Effector memory CD8-positive, alpha-beta T cell (primary cell): ENCODE measurements at regions not wholly inside any gene's neighbourhood (a gene's known extent, or its start where the extent isn't known, plus 50 kb on each side); places are given as distances from the start of the nearest gene placed in this dataset.

Experiments
- ATAC-seq: fragments of 150-1000 bp; cut with Tn5 transposase; replicated peaks from 2 replicates; pipeline ENCODE4 v1.10.0; 2021; ENCODE audit warnings: mild to moderate bottlenecking, moderate library complexity
- DNase-seq, 3 experiments: peaks; one replicate each; pipeline ENCODE4 v3.0.0; 2021
- H3K27ac Mint-ChIP-seq, 2 donors: one replicate each; pipeline ENCODE4 v1.8.0; 2022; ENCODE audit warnings: mild to moderate bottlenecking in 2 of 2, mixed read lengths in 2 of 2, moderate library complexity in 2 of 2
- H3K27me3 Mint-ChIP-seq, 2 donors: one replicate each; pipeline ENCODE4 v1.8.0; 2022; ENCODE audit warnings: mixed read lengths in 2 of 2
- H3K36me3 Mint-ChIP-seq: one replicate; pipeline ENCODE4 v1.8.0; 2022; ENCODE audit warnings: mild to moderate bottlenecking, moderate library complexity, mixed read lengths; ENCODE audit not compliant: insufficient read depth
- H3K4me1 Mint-ChIP-seq, 2 donors: one replicate each; pipeline ENCODE4 v1.8.0; 2022; ENCODE audit warnings: low read depth in 2 of 2, mixed read lengths in 2 of 2
- H3K4me3 Mint-ChIP-seq, 2 donors: one replicate each; pipeline ENCODE4 v1.8.0; 2022; ENCODE audit warnings: mild to moderate bottlenecking in 2 of 2, mixed read lengths in 2 of 2, moderate library complexity in 2 of 2
- H3K9me3 Mint-ChIP-seq, 2 donors: one replicate each; pipeline ENCODE4 v1.8.0; 2022; ENCODE audit warnings: mixed read lengths in 2 of 2

DNA sequence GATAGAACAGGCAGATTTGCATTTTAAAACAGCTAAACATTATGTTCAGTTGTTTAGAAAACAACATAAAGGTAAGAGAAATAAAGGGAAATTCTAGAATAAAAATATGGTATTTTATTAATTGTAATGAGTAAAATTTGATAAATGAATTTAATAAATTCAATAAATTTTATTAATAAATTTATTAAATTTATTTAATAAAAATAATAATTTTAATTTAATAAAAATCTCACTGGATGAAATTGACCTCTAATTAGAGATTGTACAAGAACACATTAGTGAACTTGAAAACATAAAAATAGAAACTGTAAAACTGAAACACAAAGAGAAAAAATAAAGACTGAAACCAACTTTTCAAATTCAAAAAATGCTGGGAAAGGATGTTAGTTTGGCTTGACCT is 605.7 kb upstream of the LRRC4C start:
- Mint-ChIP-seq H3K4me1 (no peaks in the 10 kb centered on the region), H3K36me3 (no peaks in the 10 kb centered on the region), H3K4me3 (no peak overlapping the region), H3K9me3 (peaks cover 8 to 12% of the 10 kb centered on the region in 2 donors), H3K27ac (no peak overlapping the region), H3K27me3 (no peaks in the 10 kb centered on the region)
- ATAC-seq = no peak
- DNase-seq = no peak

DNA sequence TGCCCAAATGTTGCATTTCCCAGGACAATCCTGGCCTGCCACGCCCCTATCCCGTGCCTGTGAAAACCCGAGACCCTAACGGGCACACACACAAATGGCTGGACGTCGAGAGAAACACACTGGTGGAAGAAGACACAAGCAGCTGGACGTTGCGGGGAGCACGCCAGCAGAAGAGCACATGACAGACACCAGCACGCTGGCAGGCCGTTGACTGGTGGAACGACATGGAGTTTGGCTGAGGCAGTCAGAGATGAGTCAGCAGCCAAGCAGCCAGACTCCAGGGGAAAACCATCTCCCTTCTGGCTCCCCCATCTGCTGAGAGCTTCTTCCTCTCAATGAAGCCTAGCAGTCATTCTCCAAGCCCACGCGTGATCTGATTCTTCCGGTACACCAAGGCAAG is 606.7 kb upstream of the LRRC4C start:
- no peaks in the 10 kb centered on the region for H3K27me3 Mint-ChIP-seq
- H3K27ac Mint-ChIP-seq = no peak overlapping the region
- no peaks in the 10 kb centered on the region for H3K4me1 Mint-ChIP-seq
- ATAC-seq = no peak
- no peak overlapping the region for H3K4me3 Mint-ChIP-seq
- DNase-seq = no peak
- H3K9me3 Mint-ChIP-seq = peaks cover 8 to 12% of the 10 kb centered on the region in 2 donors
- H3K36me3 Mint-ChIP-seq = no peaks in the 10 kb centered on the region

DNA sequence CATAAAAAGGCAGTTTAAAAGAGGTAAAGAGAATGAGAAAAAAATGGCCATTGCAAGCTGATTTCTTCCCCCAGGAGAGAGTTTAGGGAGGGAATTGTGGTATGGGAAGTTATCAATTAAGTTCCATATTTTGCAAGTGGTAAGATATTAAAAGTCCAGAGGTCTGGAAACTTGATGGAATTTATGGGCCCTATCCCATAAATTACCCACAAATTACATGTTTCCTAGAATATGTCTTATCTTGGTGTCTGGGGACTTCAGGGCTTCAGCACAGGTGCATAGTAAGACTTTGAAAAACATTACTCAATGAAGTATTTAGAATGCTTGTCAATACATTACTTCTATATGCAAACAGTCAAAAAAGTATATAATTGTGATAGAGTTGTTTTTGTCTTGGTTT is 614.9 kb upstream of the LRRC4C start:
- Mint-ChIP-seq H3K27me3 (no peaks in the 10 kb centered on the region), H3K4me1 (no peaks in the 10 kb centered on the region), H3K4me3 (no peak overlapping the region), H3K27ac (no peak overlapping the region), H3K36me3 (no peaks in the 10 kb centered on the region), H3K9me3 (peaks cover 5 to 7% of the 10 kb centered on the region in 2 donors)
- no peak for DNase-seq
- ATAC-seq = no peak

DNA sequence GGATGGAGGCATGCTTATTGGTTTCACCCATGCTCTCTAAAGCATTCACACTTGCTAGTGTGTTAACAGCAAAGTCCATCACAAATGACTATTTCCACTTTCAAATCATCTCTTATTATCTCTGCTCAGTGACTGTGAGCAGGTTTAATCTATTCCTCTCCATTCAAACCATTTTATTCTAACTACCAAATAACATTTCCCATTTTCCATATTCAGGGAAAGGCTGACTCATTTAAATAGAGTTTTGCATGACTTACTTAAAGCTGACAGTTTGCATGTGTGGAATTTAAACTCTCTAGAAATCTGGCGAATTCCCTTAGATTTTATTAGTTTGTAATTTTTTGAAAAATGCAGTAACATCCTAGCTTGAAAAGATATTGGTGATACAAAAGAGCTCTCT is 615.7 kb upstream of the LRRC4C start:
- ATAC-seq (no peak), DNase-seq (no peak)
- Mint-ChIP-seq H3K4me1 (no peaks in the 10 kb centered on the region), H3K9me3 (peaks cover 0 to 8% of the 10 kb centered on the region in 2 donors), H3K36me3 (no peaks in the 10 kb centered on the region), H3K27ac (no peak overlapping the region), H3K27me3 (no peaks in the 10 kb centered on the region), H3K4me3 (no peak overlapping the region)

DNA sequence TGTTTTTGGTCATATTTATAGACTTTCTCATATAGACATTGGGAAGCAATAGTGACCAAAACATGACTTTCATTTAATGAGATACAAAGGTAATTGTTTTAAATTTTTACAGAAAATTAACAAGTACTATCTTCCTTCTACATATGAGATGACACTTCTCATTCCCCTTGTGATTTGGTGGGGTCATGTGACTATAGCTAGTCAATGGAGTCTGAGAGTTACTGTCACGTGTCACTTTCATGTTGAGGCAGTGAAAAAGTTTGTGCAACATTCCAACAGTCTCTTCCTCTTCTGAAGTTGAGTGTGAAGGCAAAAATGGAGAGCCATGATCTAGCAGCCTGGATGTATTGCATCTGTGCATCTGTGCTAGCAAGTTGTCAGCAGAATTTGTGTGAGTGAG is 618.3 kb upstream of the LRRC4C start:
- no peak for DNase-seq
- Mint-ChIP-seq H3K4me1 (no peaks in the 10 kb centered on the region), H3K36me3 (no peaks in the 10 kb centered on the region), H3K4me3 (no peak overlapping the region), H3K27ac (no peak overlapping the region), H3K9me3 (peaks cover 0 to 4% of the 10 kb centered on the region in 2 donors), H3K27me3 (no peaks in the 10 kb centered on the region)
- no peak for ATAC-seq

DNA sequence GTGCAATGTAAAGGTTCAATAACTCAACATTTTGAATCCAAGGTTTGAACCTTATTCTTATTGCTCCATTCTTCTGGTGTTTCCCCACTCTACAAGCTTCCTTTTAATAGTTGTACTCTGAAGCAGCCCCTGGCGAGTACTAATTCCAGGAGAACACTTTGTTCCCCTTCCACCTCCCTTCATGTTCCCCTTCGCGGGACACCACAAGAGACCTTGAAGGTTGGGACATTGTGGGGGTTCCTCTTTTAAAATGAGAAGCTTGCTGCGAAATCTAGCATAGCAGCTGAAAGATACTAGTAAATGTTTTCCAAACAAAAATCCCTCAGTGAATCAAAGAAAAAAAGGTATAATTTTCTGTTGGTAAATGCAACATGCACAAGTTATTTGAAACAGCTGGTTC is 626.3 kb upstream of the LRRC4C start:
- DNase-seq = no peak
- Mint-ChIP-seq H3K27me3 (no peaks in the 10 kb centered on the region), H3K27ac (no peak overlapping the region), H3K9me3 (peaks cover 3 to 15% of the 10 kb centered on the region in 2 donors), H3K4me3 (no peak overlapping the region), H3K36me3 (no peaks in the 10 kb centered on the region), H3K4me1 (no peaks in the 10 kb centered on the region)
- ATAC-seq = no peak

DNA sequence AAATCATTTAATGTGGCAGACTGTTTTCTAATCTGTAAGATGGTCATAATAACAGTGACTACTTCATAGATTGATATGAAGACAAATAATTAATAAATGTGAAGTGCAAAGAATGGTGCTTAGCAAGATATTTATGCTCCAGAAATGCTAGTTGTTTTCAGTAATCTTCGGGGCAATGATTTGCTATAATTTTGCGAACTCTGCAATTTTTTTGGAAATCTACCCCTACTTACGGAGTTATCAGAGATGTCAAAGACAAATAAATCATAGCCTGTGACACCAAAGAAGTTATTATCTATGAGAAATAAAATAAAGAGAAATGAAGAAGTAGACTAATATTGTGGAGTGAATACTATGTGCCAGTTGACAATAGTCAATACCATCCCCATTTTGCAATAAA is 634.1 kb upstream of the LRRC4C start:
- Mint-ChIP-seq H3K4me3 (no peak overlapping the region), H3K27me3 (no peaks in the 10 kb centered on the region), H3K27ac (no peak overlapping the region), H3K36me3 (no peaks in the 10 kb centered on the region), H3K9me3 (peaks cover 9 to 12% of the 10 kb centered on the region in 2 donors), H3K4me1 (no peaks in the 10 kb centered on the region)
- no peak for DNase-seq
- no peak for ATAC-seq

DNA sequence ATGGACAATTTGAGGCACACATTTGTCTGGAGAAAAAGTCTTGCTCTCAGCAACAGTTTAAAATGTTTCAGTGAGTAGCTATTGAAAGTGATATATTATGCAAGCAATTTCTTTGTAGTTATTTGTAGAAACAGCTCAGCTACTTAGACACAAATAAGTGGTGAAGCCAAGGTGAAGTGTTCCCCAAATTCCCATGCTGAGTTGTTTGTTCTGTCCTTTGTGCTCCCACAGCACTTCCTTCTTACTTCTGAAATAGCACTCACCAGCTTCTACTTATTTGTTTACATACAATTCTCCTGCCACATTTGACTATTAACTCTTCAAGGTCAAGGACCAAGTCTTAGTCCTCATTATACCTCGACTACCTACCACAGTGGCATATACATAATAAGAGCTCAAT is 638.6 kb upstream of the LRRC4C start:
- ATAC-seq (no peak), DNase-seq (no peak)
- Mint-ChIP-seq H3K4me3 (no peak overlapping the region), H3K27ac (no peak overlapping the region), H3K36me3 (no peaks in the 10 kb centered on the region), H3K4me1 (no peaks in the 10 kb centered on the region), H3K27me3 (no peaks in the 10 kb centered on the region), H3K9me3 (peaks cover 9% of the 10 kb centered on the region in 2 donors)

DNA sequence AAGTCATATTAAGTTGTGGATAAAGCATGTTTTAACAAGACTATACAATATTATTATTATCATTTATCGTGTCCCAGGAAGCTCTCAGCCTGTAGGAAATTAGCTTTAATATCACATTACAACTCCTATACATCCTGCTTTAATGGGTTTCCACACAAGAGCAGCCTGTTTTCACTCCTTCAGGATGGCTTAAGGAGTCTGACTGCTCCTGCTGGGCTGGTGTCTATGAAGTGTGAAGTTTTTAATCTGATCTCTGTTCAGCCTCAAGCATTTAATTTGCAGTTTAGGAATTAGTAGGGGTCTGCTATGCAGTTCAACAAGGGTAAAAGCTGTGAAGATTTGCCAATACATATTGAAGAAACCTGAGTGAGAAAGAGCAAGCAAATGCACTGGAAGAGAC is 653.4 kb upstream of the LRRC4C start:
- no peak for DNase-seq
- no peak for ATAC-seq
- H3K27ac Mint-ChIP-seq = no peak overlapping the region
- H3K4me3 Mint-ChIP-seq = no peak overlapping the region
- no peaks in the 10 kb centered on the region for H3K4me1 Mint-ChIP-seq
- H3K9me3 Mint-ChIP-seq = peaks cover 15 to 22% of the 10 kb centered on the region in 2 donors
- no peaks in the 10 kb centered on the region for H3K27me3 Mint-ChIP-seq
- no peaks in the 10 kb centered on the region for H3K36me3 Mint-ChIP-seq

DNA sequence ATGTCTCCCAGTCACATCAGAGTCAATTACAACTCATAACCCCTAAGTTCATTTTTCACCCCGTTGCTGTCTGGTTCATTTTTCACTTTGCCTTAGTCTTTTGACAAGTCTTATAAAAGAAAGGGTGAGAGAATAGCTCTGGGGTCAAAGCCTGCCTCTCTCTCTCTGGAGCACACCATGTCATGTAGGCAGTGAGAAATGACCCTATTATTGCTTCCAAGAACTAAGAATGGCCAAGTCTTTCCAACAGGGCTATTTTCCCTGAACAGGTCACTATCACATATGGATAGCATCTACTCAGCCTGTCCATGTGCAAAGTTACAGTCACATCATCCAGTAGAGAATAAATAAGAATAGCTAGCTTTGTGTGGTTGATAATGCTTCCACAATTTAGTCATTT is 655.5 kb upstream of the LRRC4C start:
- peaks cover 20 to 25% of the 10 kb centered on the region in 2 donors for H3K9me3 Mint-ChIP-seq
- H3K4me3 Mint-ChIP-seq = no peak overlapping the region
- no peaks in the 10 kb centered on the region for H3K27me3 Mint-ChIP-seq
- no peaks in the 10 kb centered on the region for H3K36me3 Mint-ChIP-seq
- no peaks in the 10 kb centered on the region for H3K4me1 Mint-ChIP-seq
- ATAC-seq (no peak), DNase-seq (no peak)
- no peak overlapping the region for H3K27ac Mint-ChIP-seq

DNA sequence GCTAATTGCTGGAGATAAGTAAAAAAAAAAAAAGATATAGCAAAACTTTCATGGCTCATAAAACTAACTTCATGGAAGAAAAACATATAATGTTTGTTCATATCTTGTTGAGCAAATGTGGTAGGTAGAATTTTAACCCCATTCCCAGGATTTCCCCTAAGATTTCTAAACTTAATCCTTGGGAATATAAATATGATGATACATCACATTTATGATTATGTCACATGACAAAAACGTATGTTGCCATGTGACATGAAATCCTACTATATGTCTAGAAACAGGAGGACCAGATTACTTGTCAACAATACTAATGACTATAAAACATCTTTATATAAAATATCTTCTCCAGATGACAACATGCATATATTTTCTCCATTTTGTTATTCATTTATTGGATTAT is 679.0 kb upstream of the LRRC4C start:
- H3K9me3 Mint-ChIP-seq = peaks cover 4 to 5% of the 10 kb centered on the region in 2 donors
- no peak overlapping the region for H3K4me3 Mint-ChIP-seq
- no peak for ATAC-seq
- DNase-seq = no peak
- no peaks in the 10 kb centered on the region for H3K36me3 Mint-ChIP-seq
- H3K4me1 Mint-ChIP-seq = no peaks in the 10 kb centered on the region
- H3K27ac Mint-ChIP-seq = no peak overlapping the region
- H3K27me3 Mint-ChIP-seq = no peaks in the 10 kb centered on the region

DNA sequence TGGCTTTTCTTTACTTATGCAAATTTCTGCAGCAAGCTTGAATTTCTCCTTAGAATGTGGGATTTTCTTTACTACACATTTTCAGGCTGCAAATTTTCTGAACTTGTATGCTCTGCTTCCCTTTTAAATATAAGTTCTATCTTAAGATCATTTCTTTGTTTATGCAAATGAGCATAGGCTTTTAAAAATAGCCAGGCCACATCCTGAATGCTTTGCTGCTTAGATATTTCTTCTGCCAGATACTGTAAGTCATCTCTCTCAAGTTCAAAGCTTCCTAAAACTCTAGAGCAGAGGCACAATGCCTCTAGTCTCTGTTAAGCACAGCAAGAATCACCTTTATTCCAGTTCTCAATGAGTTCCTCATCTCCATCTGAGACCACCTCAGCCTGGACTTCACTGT is 685.9 kb upstream of the LRRC4C start:
- Mint-ChIP-seq H3K36me3 (no peaks in the 10 kb centered on the region), H3K4me1 (no peaks in the 10 kb centered on the region), H3K27me3 (no peaks in the 10 kb centered on the region), H3K9me3 (peaks cover 7 to 17% of the 10 kb centered on the region in 2 donors), H3K27ac (no peak overlapping the region), H3K4me3 (no peak overlapping the region)
- DNase-seq = no peak
- ATAC-seq = no peak

DNA sequence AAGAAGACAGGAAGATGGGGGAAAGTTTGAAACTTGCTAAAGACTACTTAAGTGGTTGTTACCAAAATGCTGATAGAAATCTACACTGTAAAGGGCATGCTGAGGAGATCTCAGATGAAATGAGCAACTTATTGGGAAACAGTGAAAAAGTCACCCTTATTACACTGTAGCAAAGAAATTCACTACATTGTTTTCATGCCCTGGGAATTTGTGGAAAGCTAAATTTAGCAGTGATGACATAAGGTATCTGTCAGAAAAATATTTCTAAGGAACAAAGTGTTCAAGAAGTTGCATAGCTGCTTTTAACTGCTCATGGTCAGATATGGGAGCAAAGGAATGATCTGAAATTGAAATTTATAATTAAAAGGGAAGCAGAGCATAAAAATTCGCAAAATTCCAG is 702.4 kb upstream of the LRRC4C start:
- H3K27ac Mint-ChIP-seq = no peak overlapping the region
- H3K36me3 Mint-ChIP-seq = no peaks in the 10 kb centered on the region
- no peak overlapping the region for H3K4me3 Mint-ChIP-seq
- peaks cover 0 to 10% of the 10 kb centered on the region in 2 donors for H3K9me3 Mint-ChIP-seq
- H3K27me3 Mint-ChIP-seq = no peaks in the 10 kb centered on the region
- no peaks in the 10 kb centered on the region for H3K4me1 Mint-ChIP-seq
- ATAC-seq = no peak
- DNase-seq = no peak

DNA sequence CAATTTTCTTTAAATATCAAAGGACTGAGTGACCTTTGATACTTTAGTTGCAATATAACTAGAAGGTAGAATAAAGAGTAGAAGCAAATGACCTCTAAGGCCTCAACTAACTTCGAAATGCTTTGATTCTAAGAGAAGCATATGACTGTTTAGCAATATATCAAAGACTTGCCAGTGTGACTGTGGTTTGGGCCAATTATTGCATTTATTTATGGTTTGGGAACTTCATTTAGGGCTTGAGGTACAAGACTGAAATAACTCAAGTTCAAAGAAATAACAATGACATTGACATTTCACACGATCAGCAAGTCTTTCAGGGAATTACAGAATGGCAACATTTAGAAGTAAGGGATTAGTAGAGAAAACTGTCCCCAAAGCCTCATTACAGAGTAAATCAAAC is 709.7 kb upstream of the LRRC4C start:
- Mint-ChIP-seq H3K36me3 (no peaks in the 10 kb centered on the region), H3K9me3 (peaks cover 10 to 19% of the 10 kb centered on the region in 2 donors), H3K4me3 (no peak overlapping the region), H3K27ac (no peak overlapping the region), H3K4me1 (no peaks in the 10 kb centered on the region), H3K27me3 (no peaks in the 10 kb centered on the region)
- DNase-seq = no peak
- no peak for ATAC-seq

DNA sequence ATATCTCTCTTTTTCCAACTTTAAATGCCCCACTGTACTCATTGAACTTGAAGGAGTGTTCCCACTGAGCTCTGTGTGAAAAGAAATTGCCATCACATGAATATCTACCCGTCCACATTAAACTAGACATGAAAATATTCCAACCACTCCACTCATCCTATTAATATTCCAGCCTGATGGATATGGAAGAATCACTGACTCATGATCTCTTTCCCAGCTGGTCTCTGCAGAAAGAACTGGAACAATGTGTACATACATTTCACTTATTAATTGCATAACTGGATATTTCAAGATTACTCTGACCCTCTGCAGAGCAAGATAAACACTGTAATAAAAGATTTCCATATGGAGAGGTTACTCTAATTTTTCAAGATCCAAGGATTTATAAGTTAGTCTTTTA is 711.1 kb upstream of the LRRC4C start:
- DNase-seq = no peak
- Mint-ChIP-seq H3K4me3 (no peak overlapping the region), H3K9me3 (peaks cover 13 to 30% of the 10 kb centered on the region in 2 donors), H3K4me1 (no peaks in the 10 kb centered on the region), H3K27ac (no peak overlapping the region), H3K27me3 (no peaks in the 10 kb centered on the region), H3K36me3 (no peaks in the 10 kb centered on the region)
- no peak for ATAC-seq
